ENCODE measurements at regions not wholly inside any gene's neighbourhood (a gene's known extent, or its start where the extent isn't known, plus 50 kb on each side); places are given as distances from the start of the nearest gene placed in this dataset.

GRCh38 chr3:180332608-180333007 is 269.4 kb upstream of the TTC14 start:
- Histone ChIP-seq H3K9ac (ENCODE audit: low read length) (no peak overlapping the region), H3K4me1 (ENCODE audit: control insufficient read depth, insufficient read depth, low read length) (0 out of 2 replicates have a peak, but pooled peaks cover 3% of the 10 kb centered on the region), H3K4me3 (ENCODE audit: low read depth, low read length) (no peak overlapping the region), H3K36me3 (ENCODE audit: control insufficient read depth, insufficient read depth, low read length) (no peaks in the 10 kb centered on the region), H3K27ac (ENCODE audit: low read depth, low read length) (no peak overlapping the region), H3K27me3 (ENCODE audit: control insufficient read depth, insufficient read depth, low read length) (no peaks in the 10 kb centered on the region), H3K9me3 (ENCODE audit: control insufficient read depth, insufficient read depth, low read depth, low read length) (no peaks in the 10 kb centered on the region)

DNA sequence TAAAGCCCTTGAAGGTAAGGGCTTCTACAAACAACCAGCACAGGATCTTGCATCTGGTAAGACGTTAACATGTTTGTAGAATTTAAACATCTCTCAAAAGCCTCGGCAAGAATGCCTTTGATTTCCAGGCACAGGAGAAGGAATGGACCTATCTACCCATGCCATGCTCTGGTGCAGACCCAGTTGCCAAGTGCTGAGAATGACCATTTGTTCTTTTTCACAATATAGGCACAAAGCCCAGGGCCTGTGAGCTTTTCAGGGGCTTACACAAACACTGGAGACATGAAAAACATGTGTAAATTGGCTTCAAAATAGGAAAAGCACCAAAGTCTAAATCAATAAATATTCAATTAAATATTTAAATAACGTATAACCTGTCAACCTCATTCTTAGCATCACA is 266.9 kb upstream of the TTC14 start:
- Histone ChIP-seq H3K9ac (ENCODE audit: low read length) (no peak overlapping the region), H3K27me3 (ENCODE audit: control insufficient read depth, insufficient read depth, low read length) (no peaks in the 10 kb centered on the region), H3K4me3 (ENCODE audit: low read depth, low read length) (no peak overlapping the region), H3K9me3 (ENCODE audit: control insufficient read depth, insufficient read depth, low read depth, low read length) (no peaks in the 10 kb centered on the region), H3K27ac (ENCODE audit: low read depth, low read length) (no peak overlapping the region), H3K36me3 (ENCODE audit: control insufficient read depth, insufficient read depth, low read length) (no peaks in the 10 kb centered on the region), H3K4me1 (ENCODE audit: control insufficient read depth, insufficient read depth, low read length) (no peaks in the 10 kb centered on the region)

DNA sequence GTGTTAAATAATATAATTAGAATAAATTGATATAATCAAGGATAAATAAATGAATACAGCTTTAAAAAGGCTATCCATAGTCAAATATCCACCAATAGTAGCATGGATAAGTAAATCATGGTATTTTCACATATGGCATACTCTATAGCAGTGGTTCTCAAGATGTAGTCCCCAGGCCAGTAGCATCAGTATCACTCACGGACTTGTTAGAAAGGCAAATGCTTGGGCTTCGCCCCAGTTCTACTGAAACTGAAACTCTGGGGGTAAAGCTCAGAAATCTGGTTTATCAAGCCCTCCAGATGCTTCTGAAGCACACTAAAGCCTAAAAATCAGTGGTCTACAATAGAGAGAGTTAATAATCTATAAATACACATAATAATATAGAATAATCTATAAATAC is 261.6 kb upstream of the TTC14 start:
- no peaks in the 10 kb centered on the region for H3K27me3 ChIP-seq (ENCODE audit: control insufficient read depth, insufficient read depth, low read length)
- no peak overlapping the region for H3K4me3 ChIP-seq (ENCODE audit: low read depth, low read length)
- no peak overlapping the region for H3K9ac ChIP-seq (ENCODE audit: low read length)
- no peaks in the 10 kb centered on the region for H3K4me1 ChIP-seq (ENCODE audit: control insufficient read depth, insufficient read depth, low read length)
- H3K36me3 ChIP-seq (ENCODE audit: control insufficient read depth, insufficient read depth, low read length): no peaks in the 10 kb centered on the region
- H3K27ac ChIP-seq (ENCODE audit: low read depth, low read length): no peak overlapping the region
- H3K9me3 ChIP-seq (ENCODE audit: control insufficient read depth, insufficient read depth, low read depth, low read length): no peaks in the 10 kb centered on the region

DNA sequence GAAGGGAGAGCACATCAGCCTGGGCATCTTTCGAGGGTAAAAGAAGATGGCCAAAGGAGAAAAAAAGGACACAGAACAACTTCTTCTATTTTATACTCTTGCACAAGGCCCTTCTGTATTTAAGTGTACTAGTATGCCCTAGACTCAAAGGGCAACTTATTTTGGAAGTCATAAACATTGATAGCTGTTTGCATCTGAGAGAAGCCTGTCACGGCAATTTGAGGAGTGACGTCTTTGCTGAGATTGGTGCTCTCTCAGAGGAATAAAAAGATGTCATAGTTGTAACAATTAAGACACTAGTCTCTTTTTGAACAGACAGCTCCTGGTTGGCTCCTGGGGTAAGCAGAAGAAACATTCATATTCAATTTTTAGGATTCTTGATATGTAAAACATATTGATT is 260.4 kb upstream of the TTC14 start:
- Histone ChIP-seq H3K36me3 (ENCODE audit: control insufficient read depth, insufficient read depth, low read length) (no peaks in the 10 kb centered on the region), H3K9me3 (ENCODE audit: control insufficient read depth, insufficient read depth, low read depth, low read length) (no peaks in the 10 kb centered on the region), H3K4me1 (ENCODE audit: control insufficient read depth, insufficient read depth, low read length) (no peaks in the 10 kb centered on the region), H3K27me3 (ENCODE audit: control insufficient read depth, insufficient read depth, low read length) (no peaks in the 10 kb centered on the region), H3K9ac (ENCODE audit: low read length) (no peak overlapping the region), H3K4me3 (ENCODE audit: low read depth, low read length) (no peak overlapping the region), H3K27ac (ENCODE audit: low read depth, low read length) (no peak overlapping the region)

DNA sequence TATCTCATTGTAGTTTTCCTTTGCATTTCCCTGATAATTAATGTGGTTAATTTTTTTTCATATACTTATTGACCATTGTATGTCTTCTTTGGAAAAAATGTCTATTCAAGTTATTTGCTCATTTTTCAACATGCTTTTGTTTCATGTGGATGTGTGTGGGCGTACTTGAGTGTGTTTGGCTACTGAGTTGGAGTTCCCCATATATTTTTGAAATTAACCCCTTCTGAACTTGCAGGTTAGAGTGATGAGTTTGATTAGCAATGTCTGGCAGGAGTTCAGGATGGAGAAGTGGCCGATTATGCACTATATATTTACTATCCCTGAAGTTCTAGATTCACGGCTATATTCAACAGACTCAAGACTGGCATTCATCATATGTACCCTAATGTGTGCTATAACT is 250.4 kb upstream of the TTC14 start:
- Histone ChIP-seq H3K9me3 (ENCODE audit: control insufficient read depth, insufficient read depth, low read depth, low read length) (no peaks in the 10 kb centered on the region), H3K27me3 (ENCODE audit: control insufficient read depth, insufficient read depth, low read length) (no peaks in the 10 kb centered on the region), H3K4me3 (ENCODE audit: low read depth, low read length) (no peak overlapping the region), H3K4me1 (ENCODE audit: control insufficient read depth, insufficient read depth, low read length) (no peaks in the 10 kb centered on the region), H3K27ac (ENCODE audit: low read depth, low read length) (no peak overlapping the region), H3K9ac (ENCODE audit: low read length) (no peak overlapping the region), H3K36me3 (ENCODE audit: control insufficient read depth, insufficient read depth, low read length) (no peaks in the 10 kb centered on the region)

DNA sequence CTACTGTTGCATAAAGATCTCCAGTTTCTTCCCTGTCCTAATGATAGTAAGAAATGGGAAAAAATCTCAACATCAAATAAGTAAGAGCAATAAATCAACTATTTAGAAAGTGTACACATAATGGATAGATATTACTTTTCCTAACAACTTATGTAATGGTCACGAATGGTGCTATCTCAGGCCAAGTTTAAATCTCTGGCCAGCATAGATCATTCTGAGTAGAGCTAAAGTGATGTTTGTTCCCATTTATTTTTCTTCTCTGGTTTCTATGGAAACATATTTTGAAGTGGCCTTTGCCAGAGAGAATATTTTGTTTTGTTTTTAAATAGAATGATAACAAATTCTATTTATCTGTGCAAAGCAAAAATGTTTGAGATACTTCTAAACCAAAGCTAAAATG is 249.7 kb upstream of the TTC14 start:
- Histone ChIP-seq H3K4me3 (ENCODE audit: low read depth, low read length) (no peak overlapping the region), H3K9me3 (ENCODE audit: control insufficient read depth, insufficient read depth, low read depth, low read length) (no peaks in the 10 kb centered on the region), H3K27ac (ENCODE audit: low read depth, low read length) (no peak overlapping the region), H3K4me1 (ENCODE audit: control insufficient read depth, insufficient read depth, low read length) (no peaks in the 10 kb centered on the region), H3K27me3 (ENCODE audit: control insufficient read depth, insufficient read depth, low read length) (no peaks in the 10 kb centered on the region), H3K9ac (ENCODE audit: low read length) (no peak overlapping the region), H3K36me3 (ENCODE audit: control insufficient read depth, insufficient read depth, low read length) (no peaks in the 10 kb centered on the region)

DNA sequence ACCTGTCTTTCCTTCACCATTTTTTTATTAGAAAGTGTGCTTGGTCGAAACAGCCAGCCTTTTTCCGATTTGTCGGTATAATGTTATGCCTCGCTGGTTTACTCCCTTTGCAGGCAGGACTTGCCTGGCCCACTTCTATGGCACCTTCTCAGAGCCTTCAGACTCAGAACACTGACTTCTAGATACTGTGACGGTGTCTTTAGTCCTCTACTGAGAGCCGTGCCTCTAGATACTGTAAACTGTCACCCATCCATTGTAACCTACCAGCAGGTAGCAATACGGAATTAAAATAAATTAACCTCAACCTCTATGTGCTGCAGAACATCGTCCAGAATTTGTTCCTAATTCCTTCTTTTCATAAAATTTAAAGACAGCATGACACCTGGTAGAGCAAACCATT is 247.7 kb upstream of the TTC14 start:
- H3K27me3 ChIP-seq (ENCODE audit: control insufficient read depth, insufficient read depth, low read length): no peaks in the 10 kb centered on the region
- no peak overlapping the region for H3K4me3 ChIP-seq (ENCODE audit: low read depth, low read length)
- H3K27ac ChIP-seq (ENCODE audit: low read depth, low read length): no peak overlapping the region
- H3K9ac ChIP-seq (ENCODE audit: low read length): no peak overlapping the region
- no peaks in the 10 kb centered on the region for H3K9me3 ChIP-seq (ENCODE audit: control insufficient read depth, insufficient read depth, low read depth, low read length)
- H3K4me1 ChIP-seq (ENCODE audit: control insufficient read depth, insufficient read depth, low read length): no peaks in the 10 kb centered on the region
- H3K36me3 ChIP-seq (ENCODE audit: control insufficient read depth, insufficient read depth, low read length): no peaks in the 10 kb centered on the region

DNA sequence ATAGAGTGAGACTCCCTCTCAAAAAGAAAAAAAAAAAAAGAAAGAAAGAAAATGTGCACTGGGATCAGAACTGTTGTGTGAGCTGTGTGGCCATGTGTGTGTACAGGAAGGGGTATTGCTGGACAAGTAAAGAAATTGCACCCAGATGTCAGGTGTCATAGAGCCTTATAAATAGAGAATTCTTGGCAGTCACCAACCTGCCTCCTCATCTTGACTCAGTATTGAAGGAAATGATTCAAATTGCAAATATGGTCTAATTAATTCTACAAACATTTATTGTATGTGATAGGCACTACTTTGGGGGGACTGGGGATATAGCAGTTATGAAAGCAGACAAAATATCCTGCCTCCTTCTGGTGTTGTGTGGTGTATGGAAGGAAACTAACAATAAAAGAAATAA is 243.8 kb upstream of the TTC14 start:
- Histone ChIP-seq H3K4me3 (ENCODE audit: low read depth, low read length) (no peak overlapping the region), H3K27ac (ENCODE audit: low read depth, low read length) (no peak overlapping the region), H3K4me1 (ENCODE audit: control insufficient read depth, insufficient read depth, low read length) (no peaks in the 10 kb centered on the region), H3K36me3 (ENCODE audit: control insufficient read depth, insufficient read depth, low read length) (no peaks in the 10 kb centered on the region), H3K9ac (ENCODE audit: low read length) (no peak overlapping the region), H3K27me3 (ENCODE audit: control insufficient read depth, insufficient read depth, low read length) (no peaks in the 10 kb centered on the region), H3K9me3 (ENCODE audit: control insufficient read depth, insufficient read depth, low read depth, low read length) (no peaks in the 10 kb centered on the region)

DNA sequence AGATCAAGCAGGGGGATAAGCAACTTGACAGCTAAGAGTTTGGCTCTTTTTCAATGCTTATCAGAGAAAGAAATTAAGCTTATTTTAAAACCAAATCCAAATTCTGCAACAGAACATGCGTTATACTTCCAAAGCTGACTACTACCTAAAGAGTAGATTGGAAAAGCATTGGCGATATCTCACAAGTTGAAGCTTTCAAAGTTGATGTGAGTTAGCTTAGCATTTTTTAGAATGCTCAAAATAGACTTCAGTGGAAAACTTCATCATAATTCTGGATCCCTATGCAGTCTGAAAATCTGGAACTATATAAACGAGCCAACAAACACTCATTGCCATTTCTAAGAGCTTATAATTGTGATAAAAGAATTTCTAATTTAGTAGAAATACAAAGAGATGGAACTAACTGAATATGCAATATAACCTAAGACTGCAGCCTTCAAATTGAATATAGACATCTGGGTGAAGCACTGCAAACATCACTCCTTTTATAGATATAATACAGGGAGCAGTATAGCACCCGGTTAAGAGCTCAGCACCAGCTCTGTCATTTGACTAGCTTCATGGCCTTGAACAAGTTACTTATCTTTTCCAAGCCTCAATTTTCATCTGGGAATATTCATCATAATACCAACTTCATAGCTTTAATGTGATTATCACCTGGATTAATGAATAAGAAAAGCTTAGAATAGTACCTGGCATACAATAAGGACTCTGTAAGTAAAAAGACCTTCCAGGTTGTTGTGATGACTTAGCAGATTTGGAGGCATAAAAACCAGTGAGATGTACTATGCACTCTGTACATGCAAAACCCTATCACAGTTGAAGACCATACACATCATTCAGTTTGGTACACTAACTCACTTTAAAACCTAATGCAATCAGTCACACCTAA is 242.7 kb upstream of the TTC14 start:
- H3K27me3 ChIP-seq (ENCODE audit: control insufficient read depth, insufficient read depth, low read length): no peaks in the 10 kb centered on the region
- no peaks in the 10 kb centered on the region for H3K9me3 ChIP-seq (ENCODE audit: control insufficient read depth, insufficient read depth, low read depth, low read length)

DNA sequence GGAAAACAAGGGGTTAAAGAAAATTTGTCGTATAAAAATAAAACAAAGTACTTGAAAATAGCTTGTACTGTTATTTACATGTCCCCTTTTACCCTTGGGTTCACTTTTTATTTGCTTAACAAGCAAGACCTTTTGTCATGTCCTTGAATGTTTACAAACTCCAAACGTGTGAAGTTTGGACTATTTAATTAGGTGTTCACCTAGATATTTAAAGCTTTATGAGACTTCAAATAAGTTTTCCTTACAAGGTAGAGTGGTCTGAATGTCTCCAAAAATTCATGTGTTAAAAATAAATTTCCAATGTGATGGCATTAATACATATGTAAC is 242.0 kb upstream of the TTC14 start:
- Histone ChIP-seq H3K27ac (ENCODE audit: low read depth, low read length) (no peak overlapping the region), H3K9me3 (ENCODE audit: control insufficient read depth, insufficient read depth, low read depth, low read length) (no peaks in the 10 kb centered on the region), H3K9ac (ENCODE audit: low read length) (no peak overlapping the region), H3K27me3 (ENCODE audit: control insufficient read depth, insufficient read depth, low read length) (no peaks in the 10 kb centered on the region), H3K4me1 (ENCODE audit: control insufficient read depth, insufficient read depth, low read length) (no peaks in the 10 kb centered on the region), H3K4me3 (ENCODE audit: low read depth, low read length) (no peak overlapping the region), H3K36me3 (ENCODE audit: control insufficient read depth, insufficient read depth, low read length) (no peaks in the 10 kb centered on the region)

More for the DNA sequence above, 242.7 kb upstream of the TTC14 start:
- no peak overlapping the region for H3K9ac ChIP-seq (ENCODE audit: low read length)
- H3K27ac ChIP-seq (ENCODE audit: low read depth, low read length): no peak overlapping the region
- no peaks in the 10 kb centered on the region for H3K36me3 ChIP-seq (ENCODE audit: control insufficient read depth, insufficient read depth, low read length)
- no peak overlapping the region for H3K4me3 ChIP-seq (ENCODE audit: low read depth, low read length)
- H3K4me1 ChIP-seq (ENCODE audit: control insufficient read depth, insufficient read depth, low read length): no peaks in the 10 kb centered on the region

GRCh38 chr3:180362081-180362480 is 239.9 kb upstream of the TTC14 start:
- H3K4me3 ChIP-seq (ENCODE audit: low read depth, low read length): no peak overlapping the region
- H3K27me3 ChIP-seq (ENCODE audit: control insufficient read depth, insufficient read depth, low read length): no peaks in the 10 kb centered on the region
- H3K36me3 ChIP-seq (ENCODE audit: control insufficient read depth, insufficient read depth, low read length): no peaks in the 10 kb centered on the region
- no peak overlapping the region for H3K9ac ChIP-seq (ENCODE audit: low read length)
- H3K9me3 ChIP-seq (ENCODE audit: control insufficient read depth, insufficient read depth, low read depth, low read length): peaks cover 10% of the 10 kb centered on the region
- H3K27ac ChIP-seq (ENCODE audit: low read depth, low read length): no peak overlapping the region
- no peaks in the 10 kb centered on the region for H3K4me1 ChIP-seq (ENCODE audit: control insufficient read depth, insufficient read depth, low read length)

Data from HUES6 (cell line).